ENCODE measurements at regions not wholly inside any gene's neighbourhood (a gene's known extent, or its start where the extent isn't known, plus 50 kb on each side); places are given as distances from the start of the nearest gene placed in this dataset.

DNA sequence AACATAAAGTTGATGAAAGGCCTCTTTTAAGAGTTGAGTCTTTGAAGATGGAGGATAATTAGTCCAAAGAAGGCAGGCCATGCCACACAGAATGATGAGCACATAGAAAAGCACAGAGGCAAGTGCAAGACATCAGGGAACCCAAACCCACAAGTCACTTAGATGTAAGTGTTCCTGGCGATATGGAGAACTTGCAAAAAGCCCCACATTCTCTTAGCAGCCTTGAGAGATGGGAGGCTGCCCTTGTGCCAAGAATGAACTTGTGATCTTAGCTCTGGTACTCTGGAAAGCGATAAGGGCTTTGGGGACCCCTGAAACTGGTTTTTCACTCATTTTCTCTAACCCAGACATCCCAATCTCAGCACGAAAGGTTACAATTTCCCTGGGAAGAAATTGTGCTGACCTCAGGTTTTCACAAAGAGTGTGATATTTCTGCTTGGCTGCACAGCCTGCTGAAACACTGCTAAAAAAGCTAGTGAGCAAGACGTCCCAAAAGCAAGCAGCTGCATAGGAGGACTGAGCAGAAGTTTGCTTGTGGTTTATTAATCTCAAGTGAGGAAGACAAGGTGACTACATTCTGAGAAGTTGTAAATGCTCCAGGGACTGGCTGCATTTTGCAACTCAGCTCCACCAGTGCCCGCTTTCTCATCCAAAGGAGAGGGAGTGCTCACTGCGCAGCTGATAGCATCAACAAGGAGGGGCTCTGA is 496.9 kb upstream of the CAMK1G start:
- TF ChIP-seq EZH2 (IDR thresholded peaks at IDR 0.05; ENCODE audit: insufficient read depth, poor library complexity, severe bottlenecking), result no peak
- TF ChIP-seq EZH2phosphoT487 (IDR thresholded peaks at IDR 0.05; ENCODE audit: insufficient read depth, low read depth), result no peak
- DNase-seq, result no peak
- H3K9me2 ChIP-seq (ENCODE audit: insufficient read depth), result no peaks in the 10 kb centered on the region
- no peaks in the 10 kb centered on the region for H3K36me3 ChIP-seq (ENCODE audit: low read depth)
- H3K27me3 ChIP-seq (replicated peaks; ENCODE audit: insufficient read depth), result no peaks in the 10 kb centered on the region
- H3K9me3 ChIP-seq (ENCODE audit: low read depth), result no peaks in the 10 kb centered on the region
- no peak overlapping the region for H3K27ac ChIP-seq
- WGBS, 2 experiments (ENCODE audit: low coverage in 1 of 2, low lambda C conversion rate in 2 of 2, missing lambda C conversion rate in 2 of 2), result 26 to 32% methylated on average over 6 of the region's 6 CpGs
- no peak overlapping the region for H3K4me2 ChIP-seq (ENCODE audit: unreplicated experiment)
- no peaks in the 10 kb centered on the region for H4K20me1 ChIP-seq (ENCODE audit: insufficient read depth)
- in situ Hi-C loops (cut with MboI), result no loop called here
- H3F3A ChIP-seq (ENCODE audit: insufficient read depth), result no peaks in the 10 kb centered on the region
- H3K4me1 ChIP-seq (ENCODE audit: insufficient read depth), result no peaks in the 10 kb centered on the region
- no peaks in the 10 kb centered on the region for H3K79me2 ChIP-seq (ENCODE audit: insufficient read depth)
- no peak overlapping the region for H3K4me3 ChIP-seq
- no peak overlapping the region for H3K9ac ChIP-seq
- H2AFZ ChIP-seq, result no peak overlapping the region

DNA sequence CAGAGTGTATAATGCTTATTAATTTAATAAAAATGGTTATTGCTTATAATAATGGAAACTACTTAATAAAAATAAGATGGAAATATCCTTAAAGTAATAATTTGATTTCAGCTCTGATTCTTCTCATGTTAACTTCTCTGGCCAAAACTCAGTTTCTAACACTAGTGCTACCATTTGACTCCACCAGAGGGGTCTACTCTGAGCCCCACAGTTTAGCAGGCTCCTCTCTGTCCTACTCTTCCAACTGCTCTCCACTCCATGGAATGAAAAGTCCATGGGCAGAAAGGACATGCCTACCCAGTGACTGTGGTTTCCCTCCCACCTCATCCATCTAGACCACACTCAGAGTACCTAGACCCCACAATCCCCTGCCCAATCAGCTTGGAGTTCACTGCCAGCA is 489.1 kb upstream of the CAMK1G start:
- in situ Hi-C loops (cut with MboI), result no loop called here
- Histone ChIP-seq H3K4me1 (ENCODE audit: insufficient read depth) (peaks cover 8% of the 10 kb centered on the region; the same call in 1 of the 2 replicates), H3K36me3 (ENCODE audit: low read depth) (no peaks in the 10 kb centered on the region), H3K27ac (no peak overlapping the region), H3F3A (ENCODE audit: insufficient read depth) (0 out of 2 replicates have a peak, but pooled peaks cover 4% of the 10 kb centered on the region), H3K9ac (no peak overlapping the region), H3K9me3 (ENCODE audit: low read depth) (no peaks in the 10 kb centered on the region), H3K27me3 (replicated peaks; ENCODE audit: insufficient read depth) (no peaks in the 10 kb centered on the region), H4K20me1 (ENCODE audit: insufficient read depth) (no peaks in the 10 kb centered on the region), H2AFZ (no peak overlapping the region), H3K4me3 (no peak overlapping the region), H3K79me2 (ENCODE audit: insufficient read depth) (no peaks in the 10 kb centered on the region), H3K9me2 (ENCODE audit: insufficient read depth) (no peaks in the 10 kb centered on the region), H3K4me2 (ENCODE audit: unreplicated experiment) (no peak overlapping the region)
- no peak for DNase-seq
- TF ChIP-seq EZH2 (IDR thresholded peaks at IDR 0.05; ENCODE audit: insufficient read depth, poor library complexity, severe bottlenecking), result no peak
- TF ChIP-seq EZH2phosphoT487 (IDR thresholded peaks at IDR 0.05; ENCODE audit: insufficient read depth, low read depth), result no peak

DNA sequence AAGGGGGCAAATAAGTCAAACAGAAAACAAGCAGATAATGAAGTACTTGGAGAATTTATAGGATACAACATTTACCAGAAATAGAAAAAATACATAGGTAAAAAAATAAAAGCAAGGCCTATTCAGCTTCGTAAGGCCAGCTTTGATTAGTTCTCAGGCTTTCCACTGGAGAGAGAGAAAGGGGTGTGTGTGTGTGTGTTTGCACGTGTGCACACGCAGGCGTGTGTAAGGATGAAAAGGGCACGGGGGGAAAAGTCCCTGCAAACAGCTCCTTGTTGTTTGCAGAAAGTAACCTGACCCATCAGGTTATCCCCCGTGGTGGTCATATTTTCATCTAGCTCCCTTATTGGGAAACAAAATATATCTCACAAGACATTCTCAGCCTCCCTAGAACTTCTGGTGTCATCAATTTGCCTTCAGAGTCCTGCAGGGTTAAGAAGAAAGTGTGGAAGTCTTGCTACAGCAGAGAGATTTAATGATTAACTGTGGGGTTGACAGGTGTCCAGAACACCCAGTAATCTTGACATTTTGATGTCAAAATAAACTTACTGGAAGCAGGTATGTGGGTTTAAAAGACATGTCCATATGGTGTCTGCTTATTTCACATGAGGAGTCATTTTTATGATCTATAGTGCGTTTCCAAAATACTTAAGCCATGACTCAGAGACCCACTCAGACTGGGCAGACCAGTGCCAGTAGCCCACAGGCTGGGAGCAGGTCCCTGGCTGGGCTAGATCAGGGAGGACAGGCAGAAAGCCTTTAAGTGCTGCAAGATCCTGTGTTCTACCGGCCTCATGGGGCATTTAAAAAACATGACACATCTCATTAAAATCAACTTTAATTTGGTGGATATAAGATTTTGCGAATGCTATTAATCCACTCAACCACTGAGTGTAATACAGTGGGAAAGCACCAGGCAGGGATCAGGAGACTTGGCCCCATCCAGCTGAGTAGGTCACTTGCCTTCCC is 487.6 kb upstream of the CAMK1G start:
- H3K4me3 ChIP-seq, result no peak overlapping the region
- H3K9me2 ChIP-seq (ENCODE audit: insufficient read depth), result no peaks in the 10 kb centered on the region
- in situ Hi-C loops (cut with MboI), result no loop called here
- no peak overlapping the region for H3K9ac ChIP-seq
- peak; percentile 66 for DNase-seq
- no peaks in the 10 kb centered on the region for H3K79me2 ChIP-seq (ENCODE audit: insufficient read depth)
- WGBS, 2 experiments (ENCODE audit: low coverage in 1 of 2, low lambda C conversion rate in 2 of 2, missing lambda C conversion rate in 2 of 2), result 30 to 35% methylated on average over 9 of the region's 9 CpGs
- 0 out of 2 replicates have a peak, but pooled peaks cover 4% of the 10 kb centered on the region for H3F3A ChIP-seq (ENCODE audit: insufficient read depth)
- H3K9me3 ChIP-seq (ENCODE audit: low read depth), result no peaks in the 10 kb centered on the region
- H3K27ac ChIP-seq, result no peak overlapping the region
- no peaks in the 10 kb centered on the region for H4K20me1 ChIP-seq (ENCODE audit: insufficient read depth)
- no peaks in the 10 kb centered on the region for H3K36me3 ChIP-seq (ENCODE audit: low read depth)
- no peak overlapping the region for H3K4me2 ChIP-seq (ENCODE audit: unreplicated experiment)
- no peak for TF ChIP-seq EZH2phosphoT487 (IDR thresholded peaks at IDR 0.05; ENCODE audit: insufficient read depth, low read depth)
- TF ChIP-seq EZH2 (IDR thresholded peaks at IDR 0.05; ENCODE audit: insufficient read depth, poor library complexity, severe bottlenecking), result no peak
- peaks cover 8% of the 10 kb centered on the region; the same call in 1 of the 2 replicates for H3K4me1 ChIP-seq (ENCODE audit: insufficient read depth)
- H2AFZ ChIP-seq, result no peak overlapping the region
- no peaks in the 10 kb centered on the region for H3K27me3 ChIP-seq (replicated peaks; ENCODE audit: insufficient read depth)

DNA sequence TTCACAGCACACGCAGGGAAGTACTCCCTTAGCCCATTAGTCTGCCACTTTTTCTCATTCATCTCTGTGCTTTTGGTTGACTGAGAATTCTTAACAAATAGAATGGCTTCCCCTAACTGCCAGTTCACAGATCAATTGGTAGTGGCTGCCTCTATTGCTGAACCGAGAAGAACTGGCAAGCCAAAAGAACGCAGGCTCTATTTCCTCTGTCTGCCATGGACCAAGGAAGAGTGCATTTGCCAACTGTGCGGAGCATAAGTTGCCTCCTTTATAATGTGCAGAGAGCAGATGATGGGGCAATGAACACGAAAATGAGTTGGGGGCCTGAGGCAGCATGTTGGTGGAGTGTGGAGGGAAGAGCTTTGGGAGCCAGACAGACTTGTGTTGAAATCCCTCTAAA is 483.1 kb upstream of the CAMK1G start:
- Histone ChIP-seq H3K27me3 (replicated peaks; ENCODE audit: insufficient read depth) (0 out of 2 replicates have a peak, but pooled peaks cover 7% of the 10 kb centered on the region), H4K20me1 (ENCODE audit: insufficient read depth) (no peaks in the 10 kb centered on the region), H3K9me3 (ENCODE audit: low read depth) (no peaks in the 10 kb centered on the region), H3K4me3 (no peak overlapping the region), H3K9me2 (ENCODE audit: insufficient read depth) (no peaks in the 10 kb centered on the region), H3K9ac (no peak overlapping the region), H3K27ac (no peak overlapping the region), H3K4me1 (ENCODE audit: insufficient read depth) (peaks cover 8% of the 10 kb centered on the region; the same call in 1 of the 2 replicates), H3K79me2 (ENCODE audit: insufficient read depth) (no peaks in the 10 kb centered on the region), H2AFZ (no peak overlapping the region), H3F3A (ENCODE audit: insufficient read depth) (0 out of 2 replicates have a peak, but pooled peaks cover 4% of the 10 kb centered on the region), H3K36me3 (ENCODE audit: low read depth) (no peaks in the 10 kb centered on the region), H3K4me2 (ENCODE audit: unreplicated experiment) (no peak overlapping the region)
- 58 to 61% methylated on average over 5 of the region's 5 CpGs for WGBS, 2 experiments (ENCODE audit: low coverage in 1 of 2, low lambda C conversion rate in 2 of 2, missing lambda C conversion rate in 2 of 2)
- no peak for TF ChIP-seq EZH2phosphoT487 (IDR thresholded peaks at IDR 0.05; ENCODE audit: insufficient read depth, low read depth)
- TF ChIP-seq EZH2 (IDR thresholded peaks at IDR 0.05; ENCODE audit: insufficient read depth, poor library complexity, severe bottlenecking), result no peak
- no peak for DNase-seq
- in situ Hi-C loops (cut with MboI), result no loop called here
